GM04504 (cell line): ENCODE measurements at regions not wholly inside any gene's neighbourhood (a gene's known extent, or its start where the extent isn't known, plus 50 kb on each side); places are given as distances from the start of the nearest gene placed in this dataset.
"Not testable (repeated sequence)": the region's sequence is repeated elsewhere in the genome, so short reads cannot be mapped to it uniquely, and the experiment has no call there.

ENCODE experiments used
- DNase-seq: peaks from one replicate; pipeline ENCODE4 v3.0.0-alpha.2; 2012; ENCODE audit warnings: low read depth

DNA sequence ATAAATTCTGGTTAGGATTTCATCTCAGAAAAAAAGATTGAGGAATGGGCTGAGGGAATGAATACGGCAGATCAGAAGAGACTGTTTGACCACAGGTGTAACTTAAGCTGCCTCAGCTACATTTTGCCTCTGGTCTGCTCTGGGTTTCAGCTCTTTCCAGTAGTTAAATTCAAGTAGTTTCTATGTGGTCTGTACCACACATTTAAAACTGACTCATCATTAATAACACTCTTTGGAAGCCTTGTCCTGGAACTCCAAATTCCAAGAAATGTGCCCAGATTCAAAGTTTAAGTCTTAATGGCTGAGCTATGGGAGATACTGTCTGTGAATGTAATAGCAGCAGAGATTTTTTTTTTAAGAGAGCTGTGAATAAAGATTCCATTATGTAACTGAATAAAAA lies 133.1 kb upstream of the IGSF10 start:
- DNase-seq = peak; percentile 23

DNA sequence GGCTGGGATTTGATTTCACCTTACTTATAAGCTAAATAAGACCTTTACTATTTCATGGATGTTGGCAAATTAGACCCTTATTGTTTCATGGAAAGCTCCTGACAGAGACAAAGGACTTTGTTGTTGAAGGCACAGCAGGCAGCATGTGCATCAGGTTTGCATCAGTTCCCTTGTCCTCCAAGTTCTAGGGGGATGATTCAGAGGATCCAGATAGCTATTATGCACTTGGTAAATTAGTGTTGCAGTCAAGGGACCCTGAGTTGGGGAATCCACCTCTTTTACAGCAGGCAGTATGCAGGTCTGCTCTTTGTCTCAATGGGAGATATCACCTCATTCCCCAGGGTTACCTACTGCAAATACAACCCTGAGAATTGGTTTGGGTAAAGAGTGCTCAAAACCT lies 131.4 kb upstream of the IGSF10 start:
- no peak for DNase-seq

DNA sequence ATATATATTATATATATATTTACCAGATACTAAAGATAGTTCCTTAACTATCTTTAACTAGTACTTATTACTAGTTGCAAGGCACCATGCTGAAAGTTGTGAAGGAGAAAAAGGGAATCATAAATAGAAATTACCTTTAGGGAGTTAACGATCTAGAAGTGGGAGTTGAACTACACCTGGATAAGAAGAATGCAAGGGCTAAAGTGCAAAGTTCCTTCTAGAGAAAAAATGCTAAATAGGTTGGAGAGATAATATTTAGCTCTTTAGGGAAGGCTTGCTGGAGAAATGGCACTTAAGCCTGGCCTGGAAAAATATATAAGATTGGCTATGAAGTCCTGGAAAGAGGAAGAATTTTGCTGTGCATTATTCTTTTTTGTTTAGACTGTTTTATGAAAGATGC lies 130.6 kb upstream of the IGSF10 start:
- DNase-seq = no peak

DNA sequence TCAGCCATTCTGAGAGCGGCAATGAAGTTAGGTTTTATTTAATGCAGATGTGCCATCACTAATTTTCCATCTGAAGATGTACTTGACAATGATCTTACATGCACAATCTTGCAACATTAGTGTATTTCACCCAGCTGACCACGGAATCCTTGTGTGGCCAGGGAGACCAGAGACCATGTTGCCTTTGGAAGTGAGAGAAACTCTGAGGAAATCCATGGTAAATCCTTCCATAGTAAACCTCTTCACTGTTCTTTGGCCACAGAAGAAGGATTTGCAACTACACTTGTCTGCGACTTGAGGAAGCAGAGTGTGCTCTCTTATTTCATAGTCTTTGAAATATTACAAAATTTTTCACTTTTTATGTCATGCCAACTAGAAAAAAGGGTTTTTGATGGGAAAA lies 128.4 kb upstream of the IGSF10 start:
- DNase-seq = no peak

DNA sequence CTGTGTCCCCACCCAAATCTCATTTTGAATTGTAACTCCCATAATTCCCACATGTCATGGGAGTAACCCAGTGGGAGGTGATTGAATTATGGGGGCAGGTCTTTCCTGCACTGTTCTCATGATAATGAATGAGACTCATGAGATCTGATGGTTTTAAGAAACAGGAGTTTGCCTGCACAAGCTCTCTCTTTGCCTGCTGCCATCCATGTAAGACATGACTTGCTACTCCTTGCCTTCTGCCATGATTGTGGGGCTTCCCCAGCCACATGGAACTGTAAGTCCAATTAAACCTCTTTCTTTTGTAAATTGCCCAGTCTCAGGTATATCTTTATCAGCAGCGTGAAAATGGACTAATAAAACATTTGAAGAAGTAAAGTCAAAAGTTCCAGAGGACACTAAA lies 126.8 kb upstream of the IGSF10 start:
- not testable (repeated sequence) for DNase-seq

DNA sequence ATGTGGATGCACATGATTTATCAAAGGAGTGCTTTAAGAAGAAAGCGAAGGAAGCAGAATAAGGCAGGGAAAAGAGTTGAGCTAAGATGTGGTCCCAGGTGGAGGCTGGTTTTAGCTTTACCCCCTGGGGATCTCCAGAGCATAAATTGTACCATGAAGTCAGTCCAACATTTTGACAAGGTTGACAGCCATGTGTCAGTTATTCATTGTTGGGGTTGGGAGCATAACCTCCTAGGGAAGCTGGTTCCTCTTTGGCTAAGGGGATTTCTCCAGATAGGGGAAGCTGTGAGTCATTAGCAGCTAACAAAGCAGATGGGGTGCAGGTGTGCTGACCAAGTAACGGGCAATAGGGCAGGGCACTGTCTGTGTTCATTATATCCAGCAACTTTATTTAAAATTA lies 123.7 kb upstream of the IGSF10 start:
- DNase-seq = no peak

DNA sequence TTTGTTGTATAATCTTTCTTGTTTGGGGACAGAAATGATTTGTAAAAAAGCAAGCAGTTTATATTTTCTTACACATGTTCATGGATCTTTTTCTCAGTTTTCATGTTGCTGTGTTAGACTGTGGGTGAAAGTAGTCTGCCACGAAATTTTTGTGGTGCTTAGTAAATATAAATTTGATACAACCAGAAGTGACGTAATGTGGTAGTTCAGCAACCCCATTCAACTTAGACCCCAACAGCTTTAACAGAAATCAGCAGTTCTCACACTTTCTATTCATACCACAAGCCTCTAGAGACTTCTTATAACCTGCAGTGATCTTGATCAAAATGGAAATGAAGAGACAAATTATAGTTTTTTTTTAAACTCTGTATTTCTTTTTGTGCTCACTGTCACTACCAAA lies 120.2 kb upstream of the IGSF10 start:
- DNase-seq = no peak

DNA sequence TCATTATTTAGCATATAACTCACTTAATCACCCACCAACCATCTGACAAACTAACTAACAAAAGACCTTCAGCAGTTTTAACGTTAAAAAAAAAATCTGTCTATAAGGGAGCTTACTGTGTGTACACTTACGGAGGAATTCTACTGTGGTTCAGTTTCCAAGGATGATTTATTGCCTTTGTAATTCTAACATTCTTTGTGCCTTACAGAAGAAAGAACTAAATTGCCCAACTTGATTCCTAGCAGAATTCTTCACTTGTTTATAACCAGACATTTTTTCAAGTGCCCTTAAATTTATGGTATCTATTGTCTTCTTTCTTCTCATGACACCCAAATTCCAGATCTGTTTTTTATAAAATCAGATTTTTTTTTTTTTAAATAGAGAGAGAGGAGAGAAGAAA lies 119.7 kb upstream of the IGSF10 start:
- DNase-seq = peak; percentile 77

DNA sequence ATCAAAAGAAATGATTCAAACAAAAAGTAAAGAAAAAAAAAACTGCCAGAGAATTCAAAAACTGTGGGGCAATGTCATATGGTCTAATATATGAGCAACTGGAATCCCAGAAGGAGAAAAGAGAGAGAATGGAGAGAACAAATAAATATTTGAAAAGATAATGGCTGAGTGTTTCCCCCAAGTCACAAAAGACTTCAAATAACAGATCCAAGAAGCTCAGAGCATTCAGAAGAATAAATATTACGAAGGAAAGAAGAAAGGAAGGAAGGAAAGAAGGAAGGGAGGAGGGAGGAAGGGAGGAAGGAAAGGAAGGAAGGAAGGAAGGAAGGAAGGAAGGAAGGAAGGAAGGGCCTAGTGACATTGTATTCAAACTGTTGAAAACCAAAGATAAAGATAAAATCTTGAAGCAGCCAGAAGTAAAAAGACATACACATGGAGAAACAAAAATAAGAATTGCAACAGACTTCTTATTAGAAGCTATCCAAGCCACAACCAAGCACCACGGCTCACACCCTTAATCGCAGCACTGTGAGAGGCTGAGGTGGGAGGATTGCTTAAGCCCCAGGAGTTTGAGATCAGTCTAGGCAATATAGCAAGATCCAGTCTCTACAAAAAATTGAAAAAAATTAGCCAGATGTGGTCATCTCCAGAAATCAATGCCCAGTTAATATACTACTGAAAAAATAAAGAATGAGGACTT lies 118.9 kb upstream of the IGSF10 start:
- DNase-seq = peak; percentile 40

DNA sequence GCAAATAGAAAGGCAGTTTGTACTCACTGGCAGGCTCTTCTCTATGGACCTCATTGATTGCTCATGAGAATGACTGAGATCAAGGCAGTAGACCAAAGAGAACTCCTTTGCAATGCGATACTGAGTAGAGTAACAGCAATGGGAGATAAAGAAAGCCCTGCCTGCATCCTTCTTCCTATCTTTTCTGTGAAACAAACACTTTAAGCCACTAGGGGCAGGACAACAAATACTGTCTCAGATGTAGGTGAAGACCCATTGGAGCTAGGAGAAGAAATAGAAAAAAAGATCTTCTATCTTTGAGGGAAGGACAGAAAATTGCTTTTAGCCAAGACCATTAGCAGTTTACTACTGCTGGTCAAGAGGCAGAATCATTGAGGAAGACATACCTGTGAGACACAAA lies 117.6 kb upstream of the IGSF10 start:
- DNase-seq = no peak

DNA sequence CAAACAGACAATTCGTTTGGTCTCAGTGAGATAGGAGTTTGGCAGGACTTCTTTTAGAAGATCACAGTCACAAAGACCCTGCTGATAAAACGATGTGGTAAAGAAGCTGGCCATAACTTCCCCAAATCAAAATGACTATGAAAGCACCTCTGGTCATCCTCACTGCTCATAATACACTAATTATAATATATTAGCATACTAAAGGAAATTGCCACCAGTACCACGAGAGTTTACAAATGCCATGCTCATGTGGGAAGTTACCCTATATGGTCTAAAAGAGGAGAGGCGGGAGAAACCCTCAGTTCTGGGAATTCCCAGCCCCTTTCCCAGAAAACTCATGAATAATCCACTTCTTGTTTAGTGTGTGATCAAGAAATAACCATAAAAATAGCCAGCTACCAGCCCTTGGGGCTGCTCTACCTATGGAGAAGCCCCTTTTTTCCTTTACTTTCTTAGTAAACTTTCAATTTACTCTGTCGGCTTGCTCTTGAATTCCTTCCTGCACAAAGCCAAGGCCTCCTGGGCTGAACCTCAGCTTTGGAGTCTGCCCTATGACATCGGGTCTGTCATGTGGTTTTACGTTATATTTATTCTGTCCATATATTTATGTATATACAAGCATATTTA lies 115.8 kb upstream of the IGSF10 start:
- DNase-seq = no peak

DNA sequence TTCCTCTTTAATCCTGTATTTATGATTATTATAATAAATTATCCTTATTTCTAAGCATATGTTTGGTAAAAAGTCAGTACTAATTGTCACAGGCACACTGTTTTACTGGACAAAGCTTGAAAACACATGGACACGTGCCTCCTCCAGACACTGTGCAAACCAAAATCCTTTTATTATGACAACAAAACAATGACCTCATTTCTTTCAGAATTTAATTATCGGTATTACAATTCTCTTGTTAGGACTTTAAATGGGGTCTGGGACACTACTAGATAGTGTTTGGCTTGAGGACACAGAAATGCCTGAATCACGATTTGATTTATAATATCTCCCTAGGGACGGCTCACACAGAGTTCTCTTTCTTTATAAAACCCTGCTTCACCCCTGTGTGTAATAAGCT lies 107.3 kb upstream of the IGSF10 start:
- DNase-seq = peak; percentile 24

DNA sequence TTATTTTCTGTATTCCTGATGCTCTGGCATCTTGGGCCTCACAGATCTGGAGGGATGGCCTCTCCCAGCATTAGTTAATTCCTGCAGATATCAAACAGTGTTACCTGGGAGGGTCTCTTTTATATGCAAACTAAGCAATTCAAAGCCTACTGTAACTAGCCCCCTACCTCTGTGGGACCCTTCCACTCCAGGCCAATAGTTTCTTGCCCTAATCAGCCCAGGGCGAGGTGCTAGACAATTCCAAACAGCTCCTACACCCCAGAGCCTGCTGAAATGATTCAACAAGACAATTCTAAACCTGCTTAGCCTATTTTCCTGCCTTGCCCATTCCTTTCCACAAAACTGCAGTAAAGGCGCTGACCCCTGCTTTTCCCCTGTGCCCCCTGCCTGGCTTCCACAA lies 106.6 kb upstream of the IGSF10 start:
- no peak for DNase-seq

DNA sequence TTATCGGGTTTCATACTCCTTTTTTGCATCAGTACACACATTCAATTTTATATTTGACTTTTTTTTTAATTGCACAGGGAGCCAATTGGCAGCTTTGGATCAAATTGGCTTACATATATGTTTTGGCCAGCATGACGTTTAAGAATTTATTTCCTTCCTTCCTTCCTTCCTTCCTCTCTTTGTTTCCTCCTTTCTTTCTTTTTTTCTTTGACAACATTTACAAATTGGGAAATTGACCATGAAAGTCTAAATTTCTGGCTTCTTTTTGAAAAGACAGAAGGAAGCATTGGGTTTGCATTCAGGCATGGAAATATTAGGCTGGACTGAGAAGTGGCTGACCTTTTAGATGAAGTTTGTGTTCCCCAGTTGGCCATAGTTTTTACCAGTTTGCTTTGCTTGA lies 103.4 kb upstream of the IGSF10 start:
- no peak for DNase-seq

DNA sequence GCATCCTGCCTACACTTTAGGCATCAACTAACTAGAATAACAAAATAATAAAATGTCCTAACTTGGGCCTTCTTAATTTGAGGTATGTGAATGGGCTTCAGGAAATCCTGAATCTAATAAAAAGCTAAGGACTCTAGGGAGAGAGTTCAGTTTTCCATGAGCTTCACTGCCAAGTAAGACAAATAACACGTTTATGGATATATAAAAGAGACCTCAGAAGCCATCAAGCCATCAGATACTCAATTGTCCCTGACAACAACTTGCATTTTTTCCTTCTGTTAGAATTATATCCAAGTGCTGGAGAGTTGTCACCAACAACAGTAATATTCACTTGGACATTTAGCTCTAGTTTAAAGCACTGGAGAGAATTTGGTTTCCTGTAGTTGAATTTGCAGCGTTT lies 102.4 kb upstream of the IGSF10 start:
- DNase-seq = no peak

DNA sequence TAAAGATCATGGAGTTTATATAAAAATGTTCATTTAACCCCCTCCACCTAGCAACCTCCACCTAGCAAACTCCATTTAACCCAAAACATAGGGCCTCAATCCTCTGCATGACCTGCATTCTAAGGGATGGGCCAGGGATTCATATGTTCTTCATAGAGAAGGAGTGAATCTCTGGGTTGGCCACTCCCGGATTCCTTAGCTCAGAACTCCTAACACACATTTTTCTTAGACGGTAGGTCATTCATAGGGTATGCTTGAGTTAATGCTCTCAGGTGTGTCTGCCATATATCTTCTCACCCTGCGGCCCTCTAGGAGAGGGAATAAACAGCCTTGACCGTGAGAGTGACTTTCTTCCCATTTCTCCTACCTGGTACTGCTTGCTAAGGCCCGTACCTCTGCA lies 102.0 kb upstream of the IGSF10 start:
- no peak for DNase-seq

DNA sequence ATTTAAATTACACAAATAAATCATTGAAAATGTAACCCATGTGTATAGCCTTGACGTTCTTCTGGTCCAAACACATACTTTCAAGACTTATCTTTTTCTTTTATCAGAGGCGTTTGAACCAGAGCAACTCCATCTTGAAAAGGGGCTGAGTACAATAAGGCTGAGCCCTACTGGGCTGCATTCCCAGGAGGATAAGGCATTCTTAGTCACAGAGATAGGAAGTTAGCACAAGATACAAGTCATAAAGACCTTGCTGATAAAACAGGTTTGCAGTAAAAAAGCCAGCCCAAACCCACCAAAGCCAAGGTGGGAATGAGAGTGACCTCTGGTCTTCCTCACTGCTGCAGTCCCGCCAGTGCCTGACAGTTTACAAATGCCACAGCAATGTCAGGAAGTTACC lies 101.0 kb upstream of the IGSF10 start:
- DNase-seq = no peak

DNA sequence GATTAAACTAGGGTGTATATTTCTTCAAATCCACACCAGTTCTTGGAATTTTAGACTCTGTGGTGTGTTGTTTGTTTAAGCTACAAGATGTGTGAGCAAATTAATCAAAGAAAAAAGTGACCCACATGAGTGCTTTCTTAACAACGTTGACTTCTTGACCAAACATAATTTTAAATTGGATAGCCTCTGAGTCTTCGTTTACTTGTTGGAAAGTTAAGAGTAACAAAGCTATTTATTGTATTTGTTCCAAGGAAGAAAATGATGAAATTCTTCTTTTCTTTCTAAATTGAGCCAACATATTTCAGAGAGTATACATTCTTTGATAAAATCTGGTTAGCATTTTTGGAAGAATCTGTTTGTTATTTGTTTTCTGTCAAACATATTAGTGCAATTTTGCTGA lies 99.9 kb upstream of the IGSF10 start:
- no peak for DNase-seq

DNA sequence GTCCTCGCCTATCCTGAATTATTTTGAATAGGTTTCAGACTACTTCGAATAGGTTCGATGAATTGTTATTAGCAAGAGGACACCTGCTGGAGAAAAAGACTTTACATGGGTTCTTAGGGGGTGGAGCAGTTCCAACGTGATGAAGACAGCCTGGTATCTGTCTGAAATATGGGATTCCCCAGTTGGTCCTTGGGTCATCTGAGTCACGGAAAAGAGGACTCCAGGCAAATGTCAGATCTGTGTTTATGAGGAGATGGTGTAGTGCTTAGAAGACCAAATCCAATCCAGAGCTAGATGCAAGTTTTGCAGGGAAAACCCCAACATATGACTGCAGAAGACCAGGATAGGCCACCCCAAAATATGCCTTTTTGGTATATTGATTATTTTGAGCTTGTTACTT lies 98.9 kb upstream of the IGSF10 start:
- no peak for DNase-seq

DNA sequence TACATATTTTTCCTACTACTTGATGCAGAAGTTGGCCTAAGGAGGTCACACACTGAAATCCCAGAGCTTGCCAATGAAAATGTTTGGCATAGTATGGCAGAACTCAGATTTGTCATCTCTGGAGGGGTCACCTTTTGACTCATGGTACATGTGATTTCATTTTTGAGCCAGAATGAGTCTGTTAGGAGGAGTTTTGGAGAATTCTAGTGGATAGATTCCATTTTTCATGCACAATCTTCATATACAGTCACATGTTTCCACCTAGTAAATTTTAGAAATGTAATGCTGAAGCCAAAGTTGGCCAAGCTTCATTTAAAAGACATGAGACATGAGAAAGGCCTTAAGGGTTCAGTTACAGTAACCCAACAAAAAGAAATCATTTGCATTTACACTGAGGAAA lies 97.8 kb upstream of the IGSF10 start:
- DNase-seq = no peak

DNA sequence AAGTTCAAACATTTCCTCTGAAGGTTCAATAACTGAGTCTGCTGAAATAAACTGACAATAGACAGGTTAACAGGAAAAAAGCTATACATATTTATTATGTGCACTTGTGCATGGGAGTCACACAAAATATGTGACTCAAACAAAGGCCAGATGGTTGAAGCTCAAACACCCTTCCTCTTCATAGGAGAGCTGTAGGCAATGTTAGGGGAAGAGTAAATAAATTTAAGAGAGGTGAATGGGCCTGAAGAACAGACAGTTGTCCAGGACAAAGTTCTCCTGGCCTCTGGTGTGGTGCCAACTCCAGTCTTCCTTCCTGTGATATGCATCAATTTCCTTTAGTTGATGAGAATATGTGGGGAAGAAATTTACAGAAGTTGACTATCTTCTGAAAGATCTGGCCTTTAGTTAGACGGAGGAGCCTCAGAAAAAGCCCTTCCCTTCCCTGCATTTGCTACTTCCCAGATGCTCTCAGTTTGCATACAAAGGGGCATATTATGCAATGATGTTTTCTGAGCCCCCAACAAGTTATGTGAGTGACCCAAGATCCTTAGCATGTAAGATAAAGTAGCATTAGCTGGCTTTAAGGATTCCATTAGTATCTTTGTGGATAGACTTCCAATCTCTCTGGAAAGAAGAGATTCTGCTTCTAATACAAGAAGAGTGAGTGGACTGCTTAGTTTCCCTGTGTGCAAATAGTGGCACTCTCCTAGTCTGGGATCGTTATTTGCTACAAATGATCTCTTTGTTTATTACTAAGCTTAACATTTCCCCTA lies 96.4 kb upstream of the IGSF10 start:
- no peak for DNase-seq

DNA sequence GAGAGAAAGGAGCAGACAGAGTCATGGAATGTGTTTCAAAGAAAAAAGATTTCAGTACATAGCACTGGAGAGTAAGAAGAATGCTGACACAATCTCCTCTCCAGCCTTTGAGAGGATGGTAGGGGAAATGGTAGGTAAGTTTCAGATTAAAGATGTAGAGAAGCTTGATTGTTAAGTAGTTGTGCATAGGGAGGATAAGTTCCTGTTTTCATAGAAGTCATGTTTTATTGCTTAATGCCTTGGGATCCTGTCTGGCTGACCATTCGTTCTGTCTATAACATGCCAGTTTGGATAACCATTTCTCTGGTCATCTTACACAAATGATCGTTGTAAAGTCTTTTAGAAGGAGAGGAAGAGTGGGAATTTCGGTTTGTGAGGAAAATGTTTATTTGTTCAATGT lies 95.7 kb upstream of the IGSF10 start:
- DNase-seq = no peak

DNA sequence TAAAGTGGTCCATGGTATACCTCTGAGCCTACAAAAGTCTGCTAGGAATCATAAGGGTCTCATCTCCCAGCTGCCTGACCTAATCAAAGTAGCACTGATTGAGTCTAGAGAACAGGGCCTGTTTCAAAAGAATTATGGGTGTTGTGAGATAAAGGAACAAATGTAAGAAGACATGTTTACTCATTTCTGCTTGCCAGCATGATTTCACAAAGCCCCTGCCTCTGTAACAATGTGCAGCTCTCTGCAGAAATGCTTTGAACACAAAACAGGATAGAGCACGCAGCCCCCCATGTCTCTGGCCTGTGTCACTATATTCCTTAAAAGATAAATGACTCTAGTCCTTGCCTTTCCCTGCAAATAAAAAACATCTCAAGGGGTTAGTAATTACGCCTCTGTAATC lies 94.7 kb upstream of the IGSF10 start:
- no peak for DNase-seq

DNA sequence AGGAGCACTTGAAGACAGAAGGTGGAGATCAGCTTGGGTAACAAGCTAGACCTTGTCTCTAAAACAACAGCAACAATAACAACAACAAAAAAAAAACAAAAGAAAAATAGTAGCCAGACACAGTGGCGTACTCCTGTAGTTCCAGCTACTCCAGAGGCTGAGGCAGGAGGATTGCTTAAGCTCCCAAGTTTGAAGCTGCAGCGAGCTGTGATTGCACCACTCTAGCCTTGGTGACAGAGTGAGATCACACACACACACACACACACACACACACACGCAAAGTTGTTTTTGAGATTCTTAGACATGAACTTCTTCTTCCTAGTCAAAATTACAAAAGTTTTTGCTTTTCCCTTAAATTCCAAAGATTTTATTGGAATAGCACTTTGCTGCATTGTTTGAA lies 93.0 kb upstream of the IGSF10 start:
- DNase-seq = peak; percentile 27
